HG02938 (cell line): ENCODE measurements at regions not wholly inside any gene's neighbourhood (a gene's known extent, or its start where the extent isn't known, plus 50 kb on each side); places are given as distances from the start of the nearest gene placed in this dataset.
"Not testable (repeated sequence)": the region's sequence is repeated elsewhere in the genome, so short reads cannot be mapped to it uniquely, and the experiment has no call there.

ENCODE experiments used
- ATAC-seq: cut with Tn5 transposase; IDR thresholded peaks from one replicate; pipeline ENCODE4 v1.9.1; 2021; ENCODE audit warnings: mild to moderate bottlenecking, moderate library complexity; ENCODE audit not compliant: unreplicated experiment

- ATAC-seq = not testable (repeated sequence)
These were observed 145.2 kb upstream of the C1QTNF3 start for GRCh38 chr5:34188001-34188822.

DNA sequence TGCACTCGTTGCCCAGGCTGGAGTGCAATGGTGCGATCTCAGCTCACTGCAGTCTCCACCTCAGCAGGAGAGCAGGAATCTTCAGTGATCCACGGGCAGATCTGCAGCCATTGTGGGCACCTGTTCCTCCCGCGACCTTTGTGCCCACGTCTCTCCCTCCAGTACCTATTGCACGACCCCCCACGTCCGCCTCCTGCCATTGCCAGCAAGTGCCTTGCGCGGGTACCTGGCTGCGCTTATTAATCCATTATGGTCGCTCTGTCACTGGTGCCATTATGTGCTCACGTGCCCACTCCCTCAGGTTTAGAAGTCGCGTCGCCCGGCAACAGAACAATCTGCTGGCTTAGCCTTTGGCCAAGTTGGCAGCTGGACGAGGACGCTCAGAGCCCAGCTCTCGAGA is 146.2 kb upstream of the C1QTNF3 start:
- not testable (repeated sequence) for ATAC-seq

DNA sequence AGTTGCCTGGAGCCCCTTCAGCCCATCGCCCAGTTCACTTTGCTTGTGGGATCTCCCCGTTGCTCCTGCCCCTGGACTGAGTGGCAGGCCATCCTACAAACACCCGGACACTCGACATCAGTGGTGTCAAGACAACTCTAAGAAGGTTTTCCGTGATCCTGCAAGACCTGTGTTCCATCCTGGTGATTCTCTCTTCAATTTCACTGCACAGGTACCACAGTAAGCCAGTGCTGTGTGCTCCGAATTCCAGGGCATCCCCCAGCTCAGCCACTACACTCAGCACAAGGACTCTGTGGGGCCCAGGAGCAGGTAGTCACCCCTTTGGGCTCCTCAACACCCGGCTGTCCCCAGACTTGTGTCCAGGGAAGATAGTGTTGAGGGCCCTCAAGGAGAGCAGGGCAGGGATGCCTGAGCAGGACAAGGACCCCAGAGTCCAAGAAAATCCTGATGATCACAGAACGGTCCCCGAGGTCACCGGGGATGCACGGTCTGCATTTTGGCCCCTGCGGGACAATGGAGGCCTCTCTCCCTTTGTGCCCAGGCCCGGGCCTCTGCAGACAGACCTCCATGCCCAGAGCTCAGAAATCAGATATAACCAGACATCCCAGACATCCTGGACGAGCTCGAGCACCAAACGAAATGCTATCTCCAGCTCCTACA is 146.9 kb upstream of the C1QTNF3 start:
- ATAC-seq = not testable (repeated sequence)

- not testable (repeated sequence) for ATAC-seq
These were observed 147.5 kb upstream of the C1QTNF3 start for GRCh38 chr5:34190466-34190865.

DNA sequence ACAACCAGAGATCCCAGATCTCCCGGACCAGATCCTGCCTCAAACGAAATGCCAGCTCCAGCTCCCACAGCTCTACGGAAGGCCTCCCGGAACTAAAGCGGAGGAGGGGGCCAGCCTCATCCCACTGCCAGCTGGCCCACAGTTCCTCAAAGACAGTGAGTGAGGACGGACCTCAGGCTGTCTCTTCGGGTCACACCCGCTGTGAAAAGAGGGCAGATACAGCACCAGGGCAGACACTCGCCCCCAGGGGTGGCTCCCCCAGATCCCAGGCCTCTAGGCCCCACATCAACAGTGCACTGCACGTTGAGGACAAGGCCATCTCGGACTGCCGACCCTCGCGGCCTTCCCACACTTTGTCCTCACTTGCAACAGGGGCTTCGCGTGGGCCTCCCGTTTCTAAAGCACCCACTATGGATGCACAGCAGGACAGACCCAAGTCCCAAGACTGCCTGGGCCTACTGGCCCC is 148.3 kb upstream of the C1QTNF3 start:
- ATAC-seq = not testable (repeated sequence)

GRCh38 chr5:34192064-34192922 is 149.3 kb upstream of the C1QTNF3 start:
- not testable (repeated sequence) for ATAC-seq

DNA sequence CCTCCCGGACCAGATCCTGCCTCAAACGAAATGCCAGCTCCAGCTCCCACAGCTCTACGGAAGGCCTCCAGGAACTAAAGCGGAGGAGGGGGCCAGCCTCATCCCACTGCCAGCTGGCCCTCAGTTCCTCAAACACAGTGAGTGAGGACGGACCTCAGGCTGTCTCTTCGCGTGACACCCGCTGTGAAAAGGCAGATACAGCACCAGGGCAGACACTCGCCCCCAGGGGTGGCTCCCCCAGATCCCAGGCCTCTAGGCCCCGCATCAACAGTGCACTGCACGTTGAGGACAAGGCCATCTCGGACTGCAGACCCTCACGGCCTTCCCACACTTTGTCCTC is 149.9 kb upstream of the C1QTNF3 start:
- not testable (repeated sequence) for ATAC-seq

DNA sequence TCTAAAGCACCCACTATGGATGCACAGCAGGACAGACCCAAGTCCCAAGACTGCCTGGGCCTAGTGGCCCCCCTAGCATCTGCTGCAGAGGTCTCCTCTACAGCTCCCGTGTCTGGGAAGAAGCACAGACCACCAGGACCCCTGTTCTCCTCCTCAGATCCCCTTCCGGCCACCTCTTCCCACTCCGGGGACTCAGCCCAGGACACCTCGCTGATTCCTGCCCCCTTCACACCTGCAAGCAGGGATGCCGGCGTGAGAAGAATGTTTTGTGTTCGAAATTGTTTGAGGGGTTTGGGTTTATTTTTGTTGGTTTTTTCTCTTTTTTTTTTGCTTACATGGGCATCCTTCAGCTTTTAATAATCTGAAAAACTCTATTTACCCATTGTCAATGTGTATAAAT is 150.3 kb upstream of the C1QTNF3 start:
- not testable (repeated sequence) for ATAC-seq

GRCh38 chr5:34193804-34194203 is 150.8 kb upstream of the C1QTNF3 start:
- ATAC-seq = not testable (repeated sequence)

- ATAC-seq = not testable (repeated sequence)
These were observed 153.1 kb upstream of the C1QTNF3 start for GRCh38 chr5:34196091-34196490.

- ATAC-seq = not testable (repeated sequence)
These were observed 162.3 kb upstream of the C1QTNF3 start for GRCh38 chr5:34205347-34205746.

DNA sequence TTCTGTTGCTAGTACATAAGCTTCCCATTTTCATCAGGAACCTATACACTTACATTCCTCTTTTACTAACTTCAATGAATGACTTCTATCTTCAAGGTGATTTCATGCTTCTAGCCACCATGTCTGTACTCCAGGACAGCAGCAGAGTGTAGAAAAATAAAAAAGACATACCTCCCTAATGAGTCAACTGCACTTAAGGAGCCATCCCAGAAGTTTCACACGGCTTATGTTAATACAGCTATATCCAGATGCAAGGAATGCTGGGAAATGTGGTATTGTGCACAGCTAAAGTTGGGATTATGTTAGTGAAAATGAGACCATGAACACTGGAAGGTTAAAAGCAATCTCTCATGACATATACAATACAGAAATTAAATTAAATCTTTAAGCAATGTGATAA is 174.4 kb upstream of the C1QTNF3 start:
- ATAC-seq = not testable (repeated sequence)

- not testable (repeated sequence) for ATAC-seq
These were observed 178.5 kb upstream of the C1QTNF3 start for GRCh38 chr5:34221329-34222073.

GRCh38 chr5:34223158-34223557 is 180.1 kb upstream of the C1QTNF3 start:
- ATAC-seq = not testable (repeated sequence)

GRCh38 chr5:34230402-34230801 is 187.4 kb upstream of the C1QTNF3 start:
- not testable (repeated sequence) for ATAC-seq

DNA sequence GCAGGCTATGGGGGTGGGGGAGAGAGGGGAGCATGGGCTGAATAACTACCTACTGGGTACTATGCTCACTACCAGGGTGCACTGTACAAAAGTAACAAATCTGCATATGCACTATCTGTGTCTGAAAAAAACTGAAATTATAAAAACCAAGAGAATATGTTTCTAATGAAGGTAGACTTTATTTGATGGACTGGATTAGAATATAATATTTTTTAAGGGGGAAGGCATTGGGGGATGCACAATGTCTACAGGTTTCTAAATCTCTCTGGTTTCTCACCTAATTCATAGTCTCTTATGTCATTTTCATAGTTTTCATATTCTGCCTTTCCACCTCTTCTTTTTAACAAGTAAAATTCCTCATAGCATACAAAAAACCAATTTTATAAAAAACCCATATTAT is 200.8 kb upstream of the C1QTNF3 start:
- not testable (repeated sequence) for ATAC-seq

- not testable (repeated sequence) for ATAC-seq
These were observed 201.4 kb upstream of the C1QTNF3 start for GRCh38 chr5:34244281-34245031.

GRCh38 chr5:34245032-34245394 is 202.0 kb upstream of the C1QTNF3 start:
- not testable (repeated sequence) for ATAC-seq

- not testable (repeated sequence) for ATAC-seq
These were observed 202.8 kb upstream of the C1QTNF3 start for GRCh38 chr5:34245813-34246212.

- not testable (repeated sequence) for ATAC-seq
These were observed 215.6 kb upstream of the C1QTNF3 start for GRCh38 chr5:34258598-34258997.
